ENCODE measurements at regions not wholly inside any gene's neighbourhood (a gene's known extent, or its start where the extent isn't known, plus 50 kb on each side); places are given as distances from the start of the nearest gene placed in this dataset.

DNA sequence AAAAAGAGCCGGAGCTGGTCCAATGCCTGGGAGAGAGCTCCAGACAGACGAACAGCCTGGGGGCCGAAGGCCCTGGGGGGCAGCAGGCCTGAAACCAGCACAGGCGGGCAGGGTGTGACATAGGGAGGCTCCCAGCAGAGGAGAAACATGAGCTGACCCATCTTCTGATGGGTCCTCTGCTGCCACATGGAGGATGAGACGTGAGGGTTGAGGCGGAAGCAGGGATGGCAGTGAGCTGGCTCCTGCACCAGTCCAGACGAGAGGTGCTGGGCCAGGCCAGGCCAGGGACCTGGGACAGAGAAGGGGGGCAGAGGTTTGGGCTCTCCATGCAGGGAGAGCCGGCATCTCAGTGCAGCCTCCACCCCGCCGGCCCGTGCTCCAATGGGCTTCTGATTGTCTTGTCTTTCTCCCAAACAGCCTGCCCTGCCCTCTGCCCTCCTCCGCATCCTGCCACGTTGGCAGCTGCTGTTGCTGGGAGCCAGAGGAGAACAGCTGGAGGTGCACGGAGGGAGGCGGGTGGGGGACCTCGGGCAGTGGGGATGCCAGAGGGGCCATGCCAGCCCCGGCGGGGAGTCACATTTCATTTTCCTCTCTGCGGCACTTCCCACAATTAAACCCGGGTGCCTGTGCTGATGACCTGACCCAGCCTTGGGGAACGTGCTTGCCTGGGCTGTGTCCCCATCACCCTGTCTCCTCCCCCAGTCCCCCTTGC, 139.1 kb upstream of the GSE1 start:
- TF ChIP-seq, protein P1, sequence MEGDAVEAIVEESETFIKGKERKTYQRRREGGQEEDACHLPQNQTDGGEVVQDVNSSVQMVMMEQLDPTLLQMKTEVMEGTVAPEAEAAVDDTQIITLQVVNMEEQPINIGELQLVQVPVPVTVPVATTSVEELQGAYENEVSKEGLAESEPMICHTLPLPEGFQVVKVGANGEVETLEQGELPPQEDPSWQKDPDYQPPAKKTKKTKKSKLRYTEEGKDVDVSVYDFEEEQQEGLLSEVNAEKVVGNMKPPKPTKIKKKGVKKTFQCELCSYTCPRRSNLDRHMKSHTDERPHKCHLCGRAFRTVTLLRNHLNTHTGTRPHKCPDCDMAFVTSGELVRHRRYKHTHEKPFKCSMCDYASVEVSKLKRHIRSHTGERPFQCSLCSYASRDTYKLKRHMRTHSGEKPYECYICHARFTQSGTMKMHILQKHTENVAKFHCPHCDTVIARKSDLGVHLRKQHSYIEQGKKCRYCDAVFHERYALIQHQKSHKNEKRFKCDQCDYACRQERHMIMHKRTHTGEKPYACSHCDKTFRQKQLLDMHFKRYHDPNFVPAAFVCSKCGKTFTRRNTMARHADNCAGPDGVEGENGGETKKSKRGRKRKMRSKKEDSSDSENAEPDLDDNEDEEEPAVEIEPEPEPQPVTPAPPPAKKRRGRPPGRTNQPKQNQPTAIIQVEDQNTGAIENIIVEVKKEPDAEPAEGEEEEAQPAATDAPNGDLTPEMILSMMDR (IDR thresholded peaks at IDR 0.05; ENCODE audit: insufficient read depth, low read depth, low read length): no peak
- no peak for TF ChIP-seq EZH2 (IDR thresholded peaks at IDR 0.05; ENCODE audit: insufficient read depth, low read length)
